Central memory CD8-positive, alpha-beta T cell (primary cell): ENCODE measurements at regions not wholly inside any gene's neighbourhood (a gene's known extent, or its start where the extent isn't known, plus 50 kb on each side); places are given as distances from the start of the nearest gene placed in this dataset.

ENCODE experiments used
- ATAC-seq: fragments of 150-1000 bp; cut with Tn5 transposase; replicated peaks from 2 replicates; pipeline ENCODE4 v1.10.0; 2022; ENCODE audit warnings: mild to moderate bottlenecking, moderate FRiP score, moderate number of reproducible peaks; ENCODE audit not compliant: poor library complexity, severe bottlenecking; ENCODE audit errors: extremely low read depth
- DNase-seq, 2 donors: peaks; one replicate each; pipeline ENCODE4 v3.0.0; 2021; ENCODE audit warnings: low spot score in 2 of 2
- H3K27ac Mint-ChIP-seq: one replicate; pipeline ENCODE4 v1.8.0; 2022; ENCODE audit warnings: low read depth, mild to moderate bottlenecking, moderate library complexity, mixed read lengths
- H3K27me3 Mint-ChIP-seq: one replicate; pipeline ENCODE4 v1.8.0; 2022; ENCODE audit warnings: mixed read lengths
- H3K36me3 Mint-ChIP-seq: one replicate; pipeline ENCODE4 v1.8.0; 2022; ENCODE audit warnings: mild to moderate bottlenecking, moderate library complexity, mixed read lengths; ENCODE audit not compliant: insufficient read depth
- H3K4me1 Mint-ChIP-seq: one replicate; pipeline ENCODE4 v1.8.0; 2022; ENCODE audit warnings: mixed read lengths
- H3K4me3 Mint-ChIP-seq: one replicate; pipeline ENCODE4 v1.8.0; 2022; ENCODE audit warnings: mild to moderate bottlenecking, moderate library complexity, mixed read lengths
- H3K9me3 Mint-ChIP-seq: one replicate; pipeline ENCODE4 v1.8.0; 2022; ENCODE audit warnings: mixed read lengths

GRCh38 chr14:100392356-100392755 is 69.2 kb downstream of the SLC25A47 start:
- Mint-ChIP-seq H3K4me3 (no peak overlapping the region), H3K36me3 (no peaks in the 10 kb centered on the region), H3K9me3 (no peaks in the 10 kb centered on the region), H3K4me1 (peaks cover 24% of the 10 kb centered on the region), H3K27ac (no peak overlapping the region), H3K27me3 (no peaks in the 10 kb centered on the region)
- no peak for DNase-seq
- ATAC-seq: no peak

GRCh38 chr14:100393362-100393761 is 70.2 kb downstream of the SLC25A47 start:
- Mint-ChIP-seq H3K4me3 (no peak overlapping the region), H3K4me1 (peaks cover 24% of the 10 kb centered on the region), H3K27me3 (no peaks in the 10 kb centered on the region), H3K36me3 (no peaks in the 10 kb centered on the region), H3K27ac (peak overlapping the region; percentile 64), H3K9me3 (no peaks in the 10 kb centered on the region)
- DNase-seq (no peak), ATAC-seq (no peak)

- Mint-ChIP-seq H3K27me3 (no peaks in the 10 kb centered on the region), H3K4me1 (peaks cover 27% of the 10 kb centered on the region), H3K9me3 (no peaks in the 10 kb centered on the region), H3K36me3 (no peaks in the 10 kb centered on the region), H3K27ac (peak overlapping the region; percentile 65), H3K4me3 (peak overlapping the region; percentile 6)
- DNase-seq (no peak), ATAC-seq (peak; percentile 70)
Measured at GRCh38 chr14:100393906-100394732, 71.0 kb downstream of the SLC25A47 start.

- H3K36me3 Mint-ChIP-seq: no peaks in the 10 kb centered on the region
- no peaks in the 10 kb centered on the region for H3K9me3 Mint-ChIP-seq
- peak overlapping the region; percentile 65 for H3K27ac Mint-ChIP-seq
- DNase-seq (no peak), ATAC-seq (no peak)
- H3K4me1 Mint-ChIP-seq: peaks cover 34% of the 10 kb centered on the region
- H3K27me3 Mint-ChIP-seq: no peaks in the 10 kb centered on the region
- H3K4me3 Mint-ChIP-seq: no peak overlapping the region
Measured at GRCh38 chr14:100394886-100395672, 71.9 kb downstream of the SLC25A47 start.

- no peaks in the 10 kb centered on the region for H3K27me3 Mint-ChIP-seq
- H3K4me1 Mint-ChIP-seq: peaks cover 37% of the 10 kb centered on the region
- no peak overlapping the region for H3K27ac Mint-ChIP-seq
- ATAC-seq: no peak
- no peaks in the 10 kb centered on the region for H3K36me3 Mint-ChIP-seq
- H3K9me3 Mint-ChIP-seq: no peaks in the 10 kb centered on the region
- DNase-seq: no peak
- H3K4me3 Mint-ChIP-seq: no peak overlapping the region
Measured at GRCh38 chr14:100396266-100396795, 73.2 kb downstream of the SLC25A47 start.

- H3K4me3 Mint-ChIP-seq: no peak overlapping the region
- no peaks in the 10 kb centered on the region for H3K36me3 Mint-ChIP-seq
- no peak overlapping the region for H3K27ac Mint-ChIP-seq
- H3K27me3 Mint-ChIP-seq: no peaks in the 10 kb centered on the region
- H3K9me3 Mint-ChIP-seq: no peaks in the 10 kb centered on the region
- ATAC-seq: no peak
- H3K4me1 Mint-ChIP-seq: peaks cover 43% of the 10 kb centered on the region
- DNase-seq: no peak
Measured at GRCh38 chr14:100397005-100397404, 73.9 kb downstream of the SLC25A47 start.

GRCh38 chr14:100398044-100398443 is 74.9 kb downstream of the SLC25A47 start:
- H3K4me3 Mint-ChIP-seq: no peak overlapping the region
- H3K27me3 Mint-ChIP-seq: no peaks in the 10 kb centered on the region
- no peaks in the 10 kb centered on the region for H3K9me3 Mint-ChIP-seq
- H3K36me3 Mint-ChIP-seq: no peaks in the 10 kb centered on the region
- no peak overlapping the region for H3K27ac Mint-ChIP-seq
- DNase-seq: no peak
- no peak for ATAC-seq
- H3K4me1 Mint-ChIP-seq: peaks cover 37% of the 10 kb centered on the region

- H3K36me3 Mint-ChIP-seq: no peaks in the 10 kb centered on the region
- H3K9me3 Mint-ChIP-seq: no peaks in the 10 kb centered on the region
- no peak overlapping the region for H3K4me3 Mint-ChIP-seq
- no peak for ATAC-seq
- H3K27me3 Mint-ChIP-seq: no peaks in the 10 kb centered on the region
- DNase-seq: no peak
- H3K27ac Mint-ChIP-seq: peak overlapping the region; percentile 17
- peaks cover 33% of the 10 kb centered on the region for H3K4me1 Mint-ChIP-seq
Measured at GRCh38 chr14:100399052-100399849, 76.1 kb downstream of the SLC25A47 start.

GRCh38 chr14:100400115-100400514 is 77.0 kb downstream of the SLC25A47 start:
- Mint-ChIP-seq H3K27me3 (no peaks in the 10 kb centered on the region), H3K4me3 (no peak overlapping the region), H3K36me3 (no peaks in the 10 kb centered on the region), H3K4me1 (peaks cover 35% of the 10 kb centered on the region), H3K27ac (no peak overlapping the region), H3K9me3 (no peaks in the 10 kb centered on the region)
- DNase-seq: no peak
- ATAC-seq: no peak

GRCh38 chr14:100401031-100401692 is 78.0 kb downstream of the SLC25A47 start:
- DNase-seq: no peak
- Mint-ChIP-seq H3K36me3 (peaks cover 2% of the 10 kb centered on the region), H3K27me3 (no peaks in the 10 kb centered on the region), H3K4me1 (peaks cover 43% of the 10 kb centered on the region), H3K4me3 (no peak overlapping the region), H3K9me3 (no peaks in the 10 kb centered on the region), H3K27ac (peak overlapping the region; percentile 81)
- ATAC-seq: no peak

- peaks cover 49% of the 10 kb centered on the region for H3K4me1 Mint-ChIP-seq
- peaks cover 2% of the 10 kb centered on the region for H3K36me3 Mint-ChIP-seq
- DNase-seq: no peak
- peak overlapping the region; percentile 81 for H3K27ac Mint-ChIP-seq
- H3K27me3 Mint-ChIP-seq: no peaks in the 10 kb centered on the region
- H3K9me3 Mint-ChIP-seq: no peaks in the 10 kb centered on the region
- no peak overlapping the region for H3K4me3 Mint-ChIP-seq
- ATAC-seq: no peak
Measured at GRCh38 chr14:100401792-100402191, 78.7 kb downstream of the SLC25A47 start.

GRCh38 chr14:100402631-100403030 is 79.5 kb downstream of the SLC25A47 start:
- Mint-ChIP-seq H3K27me3 (no peaks in the 10 kb centered on the region), H3K9me3 (no peaks in the 10 kb centered on the region), H3K27ac (peak overlapping the region; percentile 25), H3K36me3 (peaks cover 2% of the 10 kb centered on the region), H3K4me3 (no peak overlapping the region), H3K4me1 (peaks cover 58% of the 10 kb centered on the region)
- no peak for DNase-seq
- ATAC-seq: no peak
